Hepatocyte (in vitro differentiated cells): ENCODE measurements at regions not wholly inside any gene's neighbourhood (a gene's known extent, or its start where the extent isn't known, plus 50 kb on each side); places are given as distances from the start of the nearest gene placed in this dataset.

Source experiments
- CTCF ChIP-seq: fragments of 200-600 bp; sonication (generic); IDR thresholded peaks from 2 replicates; pipeline ENCODE4 v1.5.1; 2016; ENCODE audit warnings: antibody characterized with exemption, mild to moderate bottlenecking; ENCODE audit not compliant: poor library complexity
- EZH2 ChIP-seq: fragments of 200-600 bp; sonication (generic); IDR thresholded peaks from 2 replicates; pipeline ENCODE4 v1.6.1; 2016; ENCODE audit warnings: antibody characterized with exemption, mild to moderate bottlenecking, borderline replicate concordance
- EZH2phosphoT487 ChIP-seq: fragments of 200-600 bp; sonication (generic); IDR thresholded peaks from one replicate; pipeline ENCODE4 v1.6.1; 2018; ENCODE audit warnings: antibody characterized with exemption, mild to moderate bottlenecking, low read depth, moderate library complexity; ENCODE audit not compliant: unreplicated experiment, severe bottlenecking

- TF ChIP-seq CTCF (no peak), EZH2phosphoT487 (no peak), EZH2 (no peak)
Measured at GRCh38 chr22:48481748-48482147, 1345.9 kb downstream of the BRD1 start.
